ENCODE measurements at regions not wholly inside any gene's neighbourhood (a gene's known extent, or its start where the extent isn't known, plus 50 kb on each side); places are given as distances from the start of the nearest gene placed in this dataset.

GRCh38 chr17:56690441-56691291, 97.2 kb downstream of the NOG start:
- TF ChIP-seq POLR2A (IDR thresholded peaks at IDR 0.05): no peak
- TF ChIP-seq, protein P1, sequence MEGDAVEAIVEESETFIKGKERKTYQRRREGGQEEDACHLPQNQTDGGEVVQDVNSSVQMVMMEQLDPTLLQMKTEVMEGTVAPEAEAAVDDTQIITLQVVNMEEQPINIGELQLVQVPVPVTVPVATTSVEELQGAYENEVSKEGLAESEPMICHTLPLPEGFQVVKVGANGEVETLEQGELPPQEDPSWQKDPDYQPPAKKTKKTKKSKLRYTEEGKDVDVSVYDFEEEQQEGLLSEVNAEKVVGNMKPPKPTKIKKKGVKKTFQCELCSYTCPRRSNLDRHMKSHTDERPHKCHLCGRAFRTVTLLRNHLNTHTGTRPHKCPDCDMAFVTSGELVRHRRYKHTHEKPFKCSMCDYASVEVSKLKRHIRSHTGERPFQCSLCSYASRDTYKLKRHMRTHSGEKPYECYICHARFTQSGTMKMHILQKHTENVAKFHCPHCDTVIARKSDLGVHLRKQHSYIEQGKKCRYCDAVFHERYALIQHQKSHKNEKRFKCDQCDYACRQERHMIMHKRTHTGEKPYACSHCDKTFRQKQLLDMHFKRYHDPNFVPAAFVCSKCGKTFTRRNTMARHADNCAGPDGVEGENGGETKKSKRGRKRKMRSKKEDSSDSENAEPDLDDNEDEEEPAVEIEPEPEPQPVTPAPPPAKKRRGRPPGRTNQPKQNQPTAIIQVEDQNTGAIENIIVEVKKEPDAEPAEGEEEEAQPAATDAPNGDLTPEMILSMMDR (IDR thresholded peaks at IDR 0.05): no peak
- TF ChIP-seq POLR2AphosphoS5 (IDR thresholded peaks at IDR 0.05): no peak
- no peak for TF ChIP-seq EP300 (IDR thresholded peaks at IDR 0.05)
